Erythroblast (primary cell): ENCODE measurements at regions not wholly inside any gene's neighbourhood (a gene's known extent, or its start where the extent isn't known, plus 50 kb on each side); places are given as distances from the start of the nearest gene placed in this dataset.

Experiments used
- GATA1 ChIP-seq: IDR thresholded peaks from 2 replicates; pipeline ENCODE4 v1.6.1; 2011; ENCODE audit warnings: low read depth, mild to moderate bottlenecking, control low read depth, low read length, moderate library complexity
- POLR2A ChIP-seq: IDR thresholded peaks from 2 replicates; pipeline ENCODE4 v1.6.1; 2011; ENCODE audit warnings: mild to moderate bottlenecking, low read length

- TF ChIP-seq POLR2A (no peak), GATA1 (no peak)
Measured at GRCh38 chr14:39547845-39548244, 115.6 kb upstream of the FBXO33 start.
